Spleen (tissue), 7 donors: ENCODE measurements at regions not wholly inside any gene's neighbourhood (a gene's known extent, or its start where the extent isn't known, plus 50 kb on each side); places are given as distances from the start of the nearest gene placed in this dataset.

Experiments used
- POLR2A ChIP-seq, 3 donors: fragments of 450-650 bp; IDR thresholded peaks; one replicate each; pipeline ENCODE4 v1.5.1; 2017; ENCODE audit warnings: antibody characterized with exemption in 3 of 3, mild to moderate bottlenecking in 1 of 3
- POLR2AphosphoS5 ChIP-seq, 3 donors: sonication (generic); formaldehyde crosslinking; IDR thresholded peaks; one replicate each; pipeline ENCODE4 v1.5.1; 2017; ENCODE audit warnings: antibody characterized with exemption in 3 of 3
- TF ChIP-seq, protein P1 (sequence below), 11 experiments: fragments of 200-600 bp in 7 of 11; fragments of 450-650 bp in 4 of 11; sonication (generic) in 4 of 11; IDR thresholded peaks in 8 of 11; conservative IDR thresholded peaks in 3 of 11; 1 replicate in 7 of 11; 2 replicates in 4 of 11; pipeline versions ENCODE4 v1.4.0 to v1.8.0; 2016 to 2021; ENCODE audit warnings: antibody characterized with exemption in 11 of 11, inconsistent platforms in 4 of 11, mild to moderate bottlenecking in 1 of 11
- donor health status: DM: no; HTN: no; CAD: no; lungs with moderate emphysema.
- donor health status: DM: no; HTN: no; CAD: no.
- donor health status: DM: no; HTN: no; CAD: no.

- TF ChIP-seq, protein P1, sequence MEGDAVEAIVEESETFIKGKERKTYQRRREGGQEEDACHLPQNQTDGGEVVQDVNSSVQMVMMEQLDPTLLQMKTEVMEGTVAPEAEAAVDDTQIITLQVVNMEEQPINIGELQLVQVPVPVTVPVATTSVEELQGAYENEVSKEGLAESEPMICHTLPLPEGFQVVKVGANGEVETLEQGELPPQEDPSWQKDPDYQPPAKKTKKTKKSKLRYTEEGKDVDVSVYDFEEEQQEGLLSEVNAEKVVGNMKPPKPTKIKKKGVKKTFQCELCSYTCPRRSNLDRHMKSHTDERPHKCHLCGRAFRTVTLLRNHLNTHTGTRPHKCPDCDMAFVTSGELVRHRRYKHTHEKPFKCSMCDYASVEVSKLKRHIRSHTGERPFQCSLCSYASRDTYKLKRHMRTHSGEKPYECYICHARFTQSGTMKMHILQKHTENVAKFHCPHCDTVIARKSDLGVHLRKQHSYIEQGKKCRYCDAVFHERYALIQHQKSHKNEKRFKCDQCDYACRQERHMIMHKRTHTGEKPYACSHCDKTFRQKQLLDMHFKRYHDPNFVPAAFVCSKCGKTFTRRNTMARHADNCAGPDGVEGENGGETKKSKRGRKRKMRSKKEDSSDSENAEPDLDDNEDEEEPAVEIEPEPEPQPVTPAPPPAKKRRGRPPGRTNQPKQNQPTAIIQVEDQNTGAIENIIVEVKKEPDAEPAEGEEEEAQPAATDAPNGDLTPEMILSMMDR (IDR thresholded peaks at IDR 0.05 in 8 of 11, conservative IDR thresholded peaks at IDR 0.05 in 3 of 11): no peak
- no peak for TF ChIP-seq POLR2A (IDR thresholded peaks at IDR 0.05)
- TF ChIP-seq POLR2AphosphoS5 (IDR thresholded peaks at IDR 0.05): no peak
Observed at GRCh38 chr1:82562448-82562847, 761.7 kb downstream of the ADGRL2 start.
